ENCODE measurements at regions not wholly inside any gene's neighbourhood (a gene's known extent, or its start where the extent isn't known, plus 50 kb on each side); places are given as distances from the start of the nearest gene placed in this dataset.
A peak's percentile ranks its signal among the peaks of the same experiment; 100 is the strongest.

GRCh38 chr11:33507967-33508366 lies 192.7 kb downstream of the C11orf91 start:
- TF ChIP-seq CTCF (conservative IDR thresholded peaks at IDR 0.05), result no peak
- H3K79me1 ChIP-seq (ENCODE audit: insufficient read depth, low read depth, low read length, poor library complexity, severe bottlenecking), result no peaks in the 10 kb centered on the region
- Mint-ChIP-seq H3K9me3 (no peaks in the 10 kb centered on the region), H3K36me3 (ENCODE audit: insufficient read depth in 1 of 3, low read depth in 3 of 3) (no peaks in the 10 kb centered on the region; a peak in 1 of 7 replicates), H3K27ac (no peak overlapping the region), H3K27me3 (ENCODE audit: low read depth) (peaks cover 1% of the 10 kb centered on the region; the same call in 1 of the 2 replicates), H3K4me1 (peaks cover 3 to 6% of the 10 kb centered on the region in 2 experiments; a peak in 1 of 4 replicates), H3K4me3 (no peak overlapping the region)
- no peak overlapping the region for H3K18ac ChIP-seq (ENCODE audit: insufficient read length, low read depth, low read length)
- H2AK5ac ChIP-seq (ENCODE audit: insufficient read length, low read length), result no peak overlapping the region
- H3K23ac ChIP-seq (ENCODE audit: insufficient read length, low read depth, low read length), result no peak overlapping the region
- H2BK120ac ChIP-seq (ENCODE audit: low read depth, low read length, poor library complexity, severe bottlenecking), result no peak overlapping the region
- no peak overlapping the region for H2BK12ac ChIP-seq (ENCODE audit: insufficient read length, low read depth, low read length)
- H3K4me2 ChIP-seq (ENCODE audit: insufficient read depth, insufficient read length, low read length), result no peak overlapping the region
- H3K9ac ChIP-seq (ENCODE audit: extremely low read depth, insufficient read length, low read length), result no peak overlapping the region
- H3K79me2 ChIP-seq (ENCODE audit: insufficient read depth, low read length), result no peaks in the 10 kb centered on the region
- H4K20me1 ChIP-seq (ENCODE audit: control insufficient read depth, insufficient read depth, insufficient read length), result no peaks in the 10 kb centered on the region
- H4K91ac ChIP-seq (ENCODE audit: insufficient read length, low read depth, low read length), result no peak overlapping the region
- H2BK15ac ChIP-seq (ENCODE audit: low read depth, low read length), result no peak overlapping the region
- no peaks in the 10 kb centered on the region for H3K9me3 ChIP-seq (ENCODE audit: control insufficient read depth, low read depth, low read length)
- H2BK20ac ChIP-seq (ENCODE audit: low read depth, low read length, poor library complexity, severe bottlenecking), result no peak overlapping the region
- H4K8ac ChIP-seq (replicated peaks; ENCODE audit: insufficient read length, low read depth, low read length), result no peak overlapping the region
- H3K27ac ChIP-seq (ENCODE audit: insufficient read length, low read depth, low read length), result no peak overlapping the region
- WGBS (ENCODE audit: extremely low coverage, insufficient read length, low lambda C conversion rate), result no CpG with 5 or more reads among the region's 3 CpGs
- no peak overlapping the region for H2BK5ac ChIP-seq (ENCODE audit: insufficient read length, low read length)
- H3K14ac ChIP-seq (ENCODE audit: insufficient read depth, low read length), result no peak overlapping the region
- H4K5ac ChIP-seq (ENCODE audit: insufficient read length, low read depth, low read length), result no peak overlapping the region
- H3K4me1 ChIP-seq (ENCODE audit: insufficient read depth, low read length), result no peaks in the 10 kb centered on the region
- no peak overlapping the region for H3K4ac ChIP-seq (ENCODE audit: low read depth, low read length)
- H3K27me3 ChIP-seq (ENCODE audit: insufficient read depth, low read length), result no peaks in the 10 kb centered on the region
- H3K56ac ChIP-seq (ENCODE audit: insufficient read length, low read depth, low read length), result no peak overlapping the region
- H2AFZ ChIP-seq (ENCODE audit: low read length), result no peak overlapping the region
- DNase-seq, result peak; percentile 34
- H3K23me2 ChIP-seq (ENCODE audit: insufficient read length, low read depth, low read length, poor library complexity, severe bottlenecking), result no peaks in the 10 kb centered on the region
- H3T11ph ChIP-seq (ENCODE audit: low read length), result no peak overlapping the region
